A673 (cell line): ENCODE measurements at regions not wholly inside any gene's neighbourhood (a gene's known extent, or its start where the extent isn't known, plus 50 kb on each side); places are given as distances from the start of the nearest gene placed in this dataset.

Source experiments
- EZH2 ChIP-seq: fragments of 200-600 bp; sonication (generic); IDR thresholded peaks from 2 replicates; pipeline ENCODE4 v1.6.1; 2017; ENCODE audit warnings: borderline replicate concordance, low read depth, mild to moderate bottlenecking, mixed read lengths, antibody characterized with exemption, low read length; ENCODE audit not compliant: poor library complexity, severe bottlenecking
- TF ChIP-seq, protein P1 (sequence below): fragments of 300-800, 200-600 bp; sonication (generic); conservative IDR thresholded peaks from 2 replicates; pipeline ENCODE4 v1.5.1; 2017; ENCODE audit warnings: low read depth, mild to moderate bottlenecking, antibody characterized with exemption, low read length, moderate library complexity, mixed read lengths

DNA sequence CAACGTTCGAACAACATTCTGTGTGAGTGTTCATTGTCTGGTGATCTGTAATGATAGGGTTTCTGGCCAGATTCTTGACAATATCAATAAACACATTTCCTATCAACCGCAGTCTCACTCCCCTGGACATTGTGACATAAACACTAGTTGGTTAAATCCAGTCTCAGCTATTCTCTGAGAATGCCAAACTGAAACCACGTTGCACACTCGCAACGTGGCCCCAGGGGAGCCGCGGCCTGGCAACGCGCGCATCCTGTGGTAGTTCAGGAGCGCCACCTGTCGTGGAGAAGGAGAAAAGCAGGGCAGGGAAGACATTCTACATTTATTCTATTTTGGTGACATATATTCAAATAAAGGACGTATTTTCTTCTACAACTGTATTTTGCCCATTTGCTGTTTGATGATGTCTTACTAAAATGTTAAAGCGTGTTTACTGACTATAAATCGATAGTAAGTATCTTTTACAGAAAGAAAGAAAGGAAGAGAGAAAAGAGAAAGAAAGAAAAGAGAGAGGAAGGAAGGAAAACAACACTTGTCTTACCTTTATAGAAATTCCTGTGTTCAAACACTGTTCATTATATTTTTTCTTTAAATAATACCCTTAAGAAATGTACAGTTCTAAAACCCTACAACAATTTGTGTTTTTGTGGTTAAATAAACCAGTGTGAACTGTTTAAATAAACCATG, 738.3 kb upstream of the FRG1 start:
- TF ChIP-seq, protein P1, sequence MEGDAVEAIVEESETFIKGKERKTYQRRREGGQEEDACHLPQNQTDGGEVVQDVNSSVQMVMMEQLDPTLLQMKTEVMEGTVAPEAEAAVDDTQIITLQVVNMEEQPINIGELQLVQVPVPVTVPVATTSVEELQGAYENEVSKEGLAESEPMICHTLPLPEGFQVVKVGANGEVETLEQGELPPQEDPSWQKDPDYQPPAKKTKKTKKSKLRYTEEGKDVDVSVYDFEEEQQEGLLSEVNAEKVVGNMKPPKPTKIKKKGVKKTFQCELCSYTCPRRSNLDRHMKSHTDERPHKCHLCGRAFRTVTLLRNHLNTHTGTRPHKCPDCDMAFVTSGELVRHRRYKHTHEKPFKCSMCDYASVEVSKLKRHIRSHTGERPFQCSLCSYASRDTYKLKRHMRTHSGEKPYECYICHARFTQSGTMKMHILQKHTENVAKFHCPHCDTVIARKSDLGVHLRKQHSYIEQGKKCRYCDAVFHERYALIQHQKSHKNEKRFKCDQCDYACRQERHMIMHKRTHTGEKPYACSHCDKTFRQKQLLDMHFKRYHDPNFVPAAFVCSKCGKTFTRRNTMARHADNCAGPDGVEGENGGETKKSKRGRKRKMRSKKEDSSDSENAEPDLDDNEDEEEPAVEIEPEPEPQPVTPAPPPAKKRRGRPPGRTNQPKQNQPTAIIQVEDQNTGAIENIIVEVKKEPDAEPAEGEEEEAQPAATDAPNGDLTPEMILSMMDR: peak; percentile 97
- no peak for TF ChIP-seq EZH2
